ENCODE measurements at regions not wholly inside any gene's neighbourhood (a gene's known extent, or its start where the extent isn't known, plus 50 kb on each side); places are given as distances from the start of the nearest gene placed in this dataset.
"Not testable (repeated sequence)": the region's sequence is repeated elsewhere in the genome, so short reads cannot be mapped to it uniquely, and the experiment has no call there.

DNA sequence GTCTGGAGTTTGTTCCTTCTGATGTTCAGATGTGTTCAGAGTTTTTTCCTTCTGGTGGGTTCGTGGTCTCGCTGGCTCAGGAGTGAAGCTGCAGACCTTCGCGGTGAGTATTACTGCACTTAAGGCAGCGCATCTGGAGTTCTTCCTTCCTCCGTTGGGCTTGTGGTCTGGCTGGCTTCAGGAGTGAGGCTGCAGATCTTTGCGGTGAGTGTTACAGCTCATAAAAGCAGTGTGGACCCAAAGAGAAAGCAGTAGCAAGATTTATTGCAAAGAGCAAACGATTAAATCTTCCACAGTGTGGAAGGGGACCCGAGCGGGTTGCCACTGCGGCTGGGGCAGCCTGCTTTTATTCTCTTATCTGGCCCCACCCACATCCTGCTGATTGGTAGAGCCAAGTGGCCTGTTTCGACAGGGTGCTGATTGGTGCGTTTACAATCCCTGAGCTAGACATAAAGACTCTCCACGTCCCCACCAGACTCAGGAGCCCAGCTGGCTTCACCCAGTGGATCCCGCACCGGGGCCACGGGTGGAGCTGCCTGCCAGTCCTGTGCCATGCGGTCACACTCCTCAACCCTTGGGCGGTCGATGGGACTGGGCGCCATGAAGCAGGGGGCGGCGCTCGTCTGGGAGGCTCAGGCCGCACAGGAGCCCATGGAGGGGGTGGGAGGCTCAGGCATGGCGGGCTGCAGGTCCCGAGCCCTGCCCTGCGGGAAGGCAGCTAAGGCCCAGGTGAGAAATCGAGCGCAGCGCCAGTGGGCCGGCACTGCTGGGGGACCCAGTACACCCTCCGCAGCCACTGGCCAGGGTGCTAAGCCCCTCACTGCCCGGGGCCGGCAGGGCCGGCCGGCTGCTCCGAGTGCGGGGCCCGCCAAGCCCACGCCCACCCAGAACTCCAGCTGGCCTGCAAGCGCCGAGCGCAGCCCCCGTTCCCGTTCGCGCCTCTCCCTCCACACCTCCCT, 315.3 kb upstream of the SGK1 start:
- DNase-seq: peak; percentile 61

DNA sequence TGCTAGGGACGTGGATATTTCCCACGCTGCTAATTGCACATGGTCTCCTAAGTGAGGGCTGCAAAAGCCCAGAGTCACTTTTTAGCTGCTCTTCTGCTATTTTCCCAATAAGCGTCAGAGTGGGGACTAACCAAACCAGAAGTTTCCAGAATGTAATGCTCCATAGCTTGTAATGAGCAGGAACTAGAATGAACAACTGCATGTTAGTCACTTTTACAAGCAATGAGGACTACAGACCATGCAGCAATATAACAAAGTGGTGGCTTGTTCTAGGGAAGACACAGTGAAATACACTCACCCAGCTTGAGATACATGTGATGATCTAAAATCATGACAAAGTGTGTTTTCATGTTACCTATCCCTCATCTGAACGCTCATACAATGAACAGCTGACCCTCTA, 314.1 kb upstream of the SGK1 start:
- no peak for DNase-seq

DNA sequence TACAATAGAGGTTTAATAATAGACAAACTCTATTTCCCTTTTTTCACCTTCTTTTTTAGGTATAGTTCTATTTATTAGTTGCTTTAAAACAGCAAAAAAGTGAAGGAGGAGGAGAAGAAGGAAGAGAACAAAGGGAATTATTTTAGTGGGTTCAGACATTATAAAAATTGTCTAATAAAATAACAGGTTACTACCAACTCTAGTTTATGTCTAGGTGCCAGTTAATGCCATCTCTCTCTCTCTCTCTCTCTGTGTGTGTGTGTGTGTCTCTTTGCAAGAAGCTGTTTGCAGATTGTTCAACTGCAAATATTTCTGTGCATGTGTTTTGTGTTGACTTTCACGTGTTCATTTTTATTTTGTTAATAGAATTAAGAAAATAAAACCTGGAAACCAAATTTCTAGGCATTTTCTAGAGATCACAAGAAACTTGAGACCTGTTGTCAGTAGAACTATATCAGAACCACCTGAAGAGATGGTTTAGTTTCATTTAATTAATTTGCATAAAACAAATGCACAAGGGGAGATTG, 313.5 kb upstream of the SGK1 start:
- DNase-seq: no peak

DNA sequence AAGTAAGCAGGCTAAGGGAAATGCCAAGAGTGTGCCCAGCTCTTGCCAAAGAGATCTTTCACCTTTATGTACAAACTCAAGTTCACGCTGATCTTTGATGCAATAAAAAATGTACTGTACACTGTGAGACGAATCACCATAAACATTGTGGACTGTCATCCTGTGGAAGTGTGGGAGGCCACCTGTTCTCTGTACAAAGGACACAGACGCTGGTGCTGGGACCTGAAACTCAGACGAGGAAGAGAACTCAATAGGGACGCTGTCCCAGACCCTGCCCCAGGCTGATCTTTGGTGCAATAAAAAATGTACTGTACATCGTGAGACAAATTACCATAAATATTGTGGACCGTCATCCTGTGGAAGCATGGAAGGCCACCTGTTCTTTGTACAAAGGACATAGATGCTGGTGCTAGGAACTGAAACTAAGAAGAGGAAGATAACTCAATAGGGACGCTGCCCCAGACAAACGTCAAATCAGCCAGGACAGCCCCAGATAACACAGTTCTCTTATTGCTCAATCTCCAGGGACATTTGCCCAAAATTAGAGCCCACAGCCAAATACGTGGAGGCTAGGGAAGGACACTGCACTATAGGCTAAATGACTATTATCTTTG, 312.7 kb upstream of the SGK1 start:
- no peak for DNase-seq

DNA sequence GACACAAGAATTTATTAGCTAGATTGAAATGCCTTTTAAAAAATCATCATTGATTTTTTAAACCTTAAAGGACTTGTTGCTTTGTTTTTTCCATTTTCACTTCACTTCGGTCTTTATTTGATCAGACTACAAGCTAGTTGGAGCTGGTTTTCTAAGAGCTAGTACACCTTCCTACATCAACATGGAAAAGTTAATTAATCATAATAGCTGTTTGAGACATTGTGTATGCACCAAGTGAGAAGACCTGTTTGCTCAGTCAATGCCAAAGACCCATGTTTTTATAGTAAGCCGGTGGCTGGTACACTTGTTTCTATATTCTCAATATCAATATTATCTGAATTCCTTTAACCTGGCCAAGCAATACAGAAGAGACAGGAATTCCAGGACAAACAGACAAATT, 310.2 kb upstream of the SGK1 start:
- DNase-seq: no peak

DNA sequence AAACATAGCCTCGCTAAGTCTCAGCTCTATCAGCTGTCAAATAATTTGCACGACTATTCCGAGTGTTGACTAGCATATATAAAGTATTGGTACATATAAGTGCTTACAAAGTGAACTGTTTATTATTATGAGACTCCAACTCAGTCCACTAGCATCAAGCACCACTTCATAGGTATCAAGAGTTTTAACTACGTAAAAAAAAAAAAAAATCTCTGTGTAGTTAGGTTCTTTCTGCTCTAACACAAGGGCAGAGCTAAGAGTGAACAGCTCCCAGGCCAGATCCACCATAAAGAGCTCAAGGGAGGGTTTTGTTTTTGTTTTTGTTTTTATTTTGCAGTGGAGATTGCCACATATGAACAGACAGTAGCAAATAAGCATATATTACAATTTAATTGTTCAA, 309.8 kb upstream of the SGK1 start:
- DNase-seq: no peak

DNA sequence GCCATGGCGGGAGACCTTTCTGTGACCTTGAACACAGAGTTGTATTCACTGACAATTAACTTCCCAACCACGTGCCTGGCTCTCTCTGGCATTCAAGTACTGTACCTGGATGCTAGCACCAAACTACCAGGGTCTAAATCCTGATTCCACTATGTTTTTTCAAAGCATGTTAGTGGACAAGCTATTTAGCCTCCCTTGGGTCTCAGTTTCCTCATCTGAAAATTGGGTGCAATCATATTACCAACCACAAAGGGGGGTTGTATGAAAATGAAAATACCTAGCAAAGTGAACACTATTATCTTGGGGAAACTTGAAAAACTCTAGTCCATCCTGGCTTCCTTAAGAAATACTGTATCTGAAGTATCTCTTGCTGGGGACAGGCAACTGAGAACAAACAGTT, 308.7 kb upstream of the SGK1 start:
- DNase-seq: no peak

DNA sequence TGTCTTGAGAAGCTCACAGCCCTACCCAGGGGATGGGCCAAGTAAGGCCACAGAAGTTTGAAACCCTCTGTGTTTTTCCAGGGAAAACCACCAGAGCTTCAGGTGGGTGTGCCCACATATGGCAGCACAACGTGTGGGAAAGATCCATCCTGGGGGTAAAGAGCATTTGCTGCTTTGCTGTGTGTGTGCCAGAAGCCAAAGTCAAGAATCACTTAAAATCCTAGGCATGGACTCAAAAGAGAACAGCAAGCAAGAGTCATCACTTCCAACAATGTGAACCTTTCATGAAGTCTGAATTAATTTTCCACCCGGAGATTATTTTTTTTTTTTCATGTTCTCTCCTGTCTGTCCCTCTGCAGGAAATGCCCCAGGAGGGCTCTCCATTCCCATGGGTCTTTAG, 308.2 kb upstream of the SGK1 start:
- peak; percentile 42 for DNase-seq

DNA sequence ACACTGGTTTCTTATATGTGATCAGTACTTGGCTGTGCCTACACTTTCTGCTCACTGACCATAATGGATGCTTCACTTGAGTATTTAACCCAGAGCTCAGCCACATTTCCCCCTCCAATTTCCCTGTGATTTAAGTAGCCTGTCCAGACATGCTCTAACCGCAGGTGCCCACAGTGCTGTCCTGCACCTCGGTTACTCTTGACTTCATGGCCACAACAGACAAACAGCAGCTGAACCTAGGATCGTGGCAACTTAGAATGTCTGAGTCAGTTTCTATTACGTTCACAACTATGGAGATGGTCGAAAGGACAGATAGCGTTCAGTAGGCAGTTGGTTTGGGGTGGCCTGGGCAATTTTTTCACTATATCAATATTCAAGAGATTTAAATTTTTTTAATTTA, 306.9 kb upstream of the SGK1 start:
- DNase-seq: no peak

DNA sequence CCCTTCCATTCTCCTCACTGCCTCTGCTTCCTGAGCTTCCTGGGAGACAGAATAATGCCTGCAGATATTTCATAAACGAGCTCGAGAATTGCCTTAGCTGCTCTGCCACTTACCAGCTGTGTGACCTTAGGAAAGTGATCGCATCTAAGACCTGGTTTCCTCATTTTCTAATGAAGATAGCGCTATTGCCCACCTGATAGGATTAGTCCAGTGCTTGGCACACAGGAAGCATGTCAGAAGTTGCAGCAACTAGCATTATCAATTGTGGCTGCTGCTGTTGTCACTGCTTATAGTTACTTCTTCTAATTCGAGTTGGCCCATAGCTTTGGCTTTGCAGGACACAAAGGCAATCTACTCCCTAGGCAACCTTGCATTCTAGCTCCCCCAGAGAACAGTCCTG, 305.5 kb upstream of the SGK1 start:
- DNase-seq: no peak

DNA sequence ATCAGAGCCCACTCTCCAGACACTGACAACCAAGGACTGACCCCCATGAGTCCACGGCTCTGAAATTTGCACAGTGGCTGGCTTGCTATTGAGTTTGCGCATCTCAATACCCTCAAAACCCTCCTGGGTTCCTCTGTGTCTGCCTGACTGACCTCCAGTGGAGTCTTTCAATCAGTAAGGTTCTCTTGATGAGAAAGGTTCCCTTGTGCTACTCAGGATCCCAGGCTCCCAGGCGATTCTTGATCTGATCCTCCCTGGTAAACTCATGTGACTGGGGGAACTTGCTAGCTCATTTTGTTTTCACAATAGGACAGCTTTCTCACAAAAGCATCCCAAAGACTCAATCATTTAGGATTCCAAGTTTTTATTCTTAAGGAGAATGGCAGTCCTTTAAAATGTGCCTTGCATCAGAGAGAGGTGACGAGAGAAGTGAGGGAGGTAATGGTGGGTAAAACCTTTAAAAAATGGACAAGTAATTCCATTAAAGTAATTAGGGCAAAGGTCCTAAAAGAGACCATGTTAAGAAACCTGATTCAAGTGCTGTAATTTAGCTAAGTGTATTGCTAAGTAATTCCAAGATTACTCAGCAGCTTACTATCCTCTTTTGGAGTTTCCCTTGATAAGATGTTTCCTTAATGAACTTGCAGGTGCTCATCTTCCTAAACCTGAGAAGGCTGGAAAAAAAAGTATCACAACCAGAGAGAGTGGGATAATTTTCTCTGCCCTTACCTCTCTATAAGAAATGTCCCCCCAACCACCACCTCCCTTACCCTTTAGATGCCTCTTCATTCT, 304.7 kb upstream of the SGK1 start:
- DNase-seq: no peak

DNA sequence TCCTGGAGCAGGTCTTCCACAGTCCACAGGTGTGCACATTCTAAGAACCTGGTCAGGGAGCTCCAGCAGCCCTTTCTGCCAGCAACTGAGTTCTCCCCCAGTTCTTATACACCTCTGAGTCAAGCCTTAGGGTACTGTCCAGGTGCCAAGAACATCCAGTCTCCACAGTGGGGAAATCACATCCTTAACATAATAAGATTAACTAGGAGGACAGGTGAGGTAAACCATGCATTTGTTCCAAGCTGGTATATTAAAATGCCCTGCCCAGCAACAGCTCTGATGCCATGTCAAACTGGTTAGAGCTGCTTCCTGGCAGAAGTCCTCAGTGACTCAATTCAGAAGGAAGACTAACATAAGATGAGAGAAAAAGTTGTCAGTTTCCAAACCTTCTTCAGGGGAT, 303.9 kb upstream of the SGK1 start:
- DNase-seq: no peak

DNA sequence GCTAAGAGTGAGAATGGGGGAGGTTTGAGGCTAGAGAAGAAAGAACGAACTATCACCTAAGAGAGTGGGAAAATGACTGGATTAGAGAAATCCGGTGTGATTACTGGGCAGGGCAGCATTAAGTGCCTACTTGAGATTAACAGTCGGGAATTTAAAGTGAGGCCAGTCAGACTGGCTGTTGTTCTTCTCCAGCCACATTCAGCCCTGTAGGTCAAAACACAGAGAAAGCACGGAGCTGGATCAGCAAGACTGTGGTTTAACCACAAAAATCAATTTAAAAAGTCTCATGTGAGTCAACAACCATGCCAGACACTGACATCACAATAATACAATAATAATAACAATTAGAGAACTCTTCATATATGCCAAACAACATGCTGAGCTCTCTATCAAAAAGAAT, 301.9 kb upstream of the SGK1 start:
- no peak for DNase-seq

DNA sequence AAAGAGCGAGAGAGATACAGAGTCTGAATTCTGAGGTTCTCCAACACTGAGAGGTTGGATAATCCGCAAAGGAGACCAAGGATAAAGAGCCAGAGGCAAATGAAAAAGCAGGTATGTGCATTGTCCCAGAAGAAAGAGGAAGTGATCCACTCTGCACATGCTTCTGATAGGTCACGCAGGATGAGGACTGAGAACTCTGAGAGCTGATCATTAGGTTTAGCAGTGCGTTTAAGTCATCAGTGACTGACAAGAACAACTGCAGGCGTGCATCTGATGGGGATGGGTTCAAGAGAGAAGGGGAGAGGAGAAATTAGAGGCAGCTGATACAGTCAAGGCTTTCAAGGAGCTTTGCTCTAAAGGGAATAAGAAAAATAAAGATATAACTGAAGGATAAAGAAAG, 301.2 kb upstream of the SGK1 start:
- DNase-seq: no peak

DNA sequence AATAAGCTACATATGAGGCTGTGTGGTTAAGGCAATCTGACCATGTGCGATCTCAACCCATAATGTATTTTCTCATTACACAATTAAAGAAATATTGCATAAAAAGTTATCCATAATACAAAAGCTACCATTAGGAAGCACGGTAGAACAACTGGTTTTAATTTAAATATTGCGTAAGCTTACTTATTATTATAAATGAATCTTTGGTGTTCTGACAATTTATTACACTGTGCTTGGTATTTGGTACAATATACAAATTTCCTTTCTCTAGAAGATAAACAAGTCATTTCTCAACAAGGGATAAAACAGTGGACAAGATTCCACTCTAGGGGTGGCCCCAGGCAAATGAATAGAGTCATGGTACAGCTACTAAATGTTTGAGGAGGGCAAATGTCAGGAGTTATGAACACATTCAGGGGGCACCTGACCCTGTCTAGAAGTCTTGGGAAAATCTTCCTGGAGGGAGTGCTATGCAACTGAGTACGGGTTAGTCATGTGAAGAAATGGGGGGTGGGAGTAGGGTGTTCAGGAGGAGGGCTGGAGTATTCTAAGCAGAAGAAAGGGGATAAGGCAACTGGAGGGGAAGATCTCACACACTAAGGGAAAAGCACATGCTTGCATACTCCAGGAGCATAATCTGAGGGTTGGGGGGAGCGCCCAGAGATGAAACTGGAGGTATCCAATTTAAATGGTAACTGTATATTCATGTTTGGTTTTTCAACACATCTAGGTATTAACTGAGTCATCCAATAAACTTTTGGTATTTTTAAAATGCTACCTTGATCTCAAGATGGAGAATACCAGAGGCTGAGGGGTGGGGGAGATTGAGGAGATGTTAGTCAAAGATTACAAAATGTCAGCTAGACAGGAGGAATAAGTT, 296.9 kb upstream of the SGK1 start:
- no peak for DNase-seq

DNA sequence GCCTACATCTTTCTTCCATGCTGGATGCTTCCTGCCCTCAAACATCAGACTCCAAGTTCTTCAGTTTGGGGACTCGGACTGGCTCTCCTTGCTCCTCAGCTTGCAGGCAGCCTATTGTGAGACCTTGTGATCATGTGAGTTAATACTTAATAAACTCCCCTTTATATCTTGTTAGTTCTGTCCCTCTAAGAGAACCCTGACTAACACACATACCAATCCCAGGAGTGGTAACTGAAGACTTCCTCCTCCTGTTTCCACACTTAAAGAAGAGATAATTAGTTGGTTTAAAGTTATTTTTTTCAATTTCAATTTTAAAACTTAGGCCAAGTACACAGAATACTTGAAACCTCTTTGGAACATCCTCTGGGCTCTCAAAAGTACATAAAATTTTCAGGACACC, 294.2 kb upstream of the SGK1 start:
- not testable (repeated sequence) for DNase-seq

DNA sequence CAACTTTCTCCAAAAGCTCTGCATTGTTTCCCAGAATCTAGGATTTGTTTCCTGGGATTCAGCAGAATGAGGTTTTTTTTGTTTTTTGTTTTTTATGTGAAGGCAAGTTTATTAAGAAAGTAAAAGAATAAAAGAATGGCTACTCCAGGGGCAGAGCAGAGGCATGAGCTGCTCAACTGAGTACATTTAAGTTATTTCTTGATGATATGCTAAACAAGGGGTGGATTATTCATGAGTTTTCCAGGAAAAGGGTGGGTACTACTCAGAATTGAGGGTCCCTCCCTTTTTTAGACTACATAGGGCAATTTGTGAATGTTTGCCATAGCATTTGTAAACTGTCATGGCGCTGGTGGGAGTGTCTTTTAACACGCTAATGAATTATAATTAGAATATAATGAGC, 292.5 kb upstream of the SGK1 start:
- no peak for DNase-seq

DNA sequence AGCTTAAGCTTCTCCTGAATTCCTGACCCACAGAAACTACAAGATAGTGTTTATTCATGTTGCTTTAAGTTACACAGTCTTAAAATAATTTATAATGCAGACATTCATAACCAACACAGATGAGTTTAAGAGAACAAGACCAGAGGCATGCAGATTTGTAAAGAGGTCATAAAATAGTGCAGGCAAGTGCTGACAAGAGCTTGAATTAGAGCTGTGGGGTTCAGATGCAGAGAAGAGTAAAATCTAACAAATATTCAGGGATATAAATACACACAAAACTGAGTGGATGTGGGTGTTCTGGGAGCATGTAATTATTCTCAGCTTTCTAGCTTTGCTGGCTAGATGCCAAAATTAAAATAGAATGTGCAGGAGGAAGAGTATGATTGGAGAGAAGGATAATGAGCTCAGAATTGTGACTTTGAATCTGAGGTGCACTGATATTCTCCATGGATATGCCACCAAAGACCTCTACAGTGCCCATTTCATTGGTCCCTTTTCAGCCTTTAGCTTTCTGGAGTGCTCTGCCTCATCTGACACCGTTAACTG, 291.9 kb upstream of the SGK1 start:
- no peak for DNase-seq

DNA sequence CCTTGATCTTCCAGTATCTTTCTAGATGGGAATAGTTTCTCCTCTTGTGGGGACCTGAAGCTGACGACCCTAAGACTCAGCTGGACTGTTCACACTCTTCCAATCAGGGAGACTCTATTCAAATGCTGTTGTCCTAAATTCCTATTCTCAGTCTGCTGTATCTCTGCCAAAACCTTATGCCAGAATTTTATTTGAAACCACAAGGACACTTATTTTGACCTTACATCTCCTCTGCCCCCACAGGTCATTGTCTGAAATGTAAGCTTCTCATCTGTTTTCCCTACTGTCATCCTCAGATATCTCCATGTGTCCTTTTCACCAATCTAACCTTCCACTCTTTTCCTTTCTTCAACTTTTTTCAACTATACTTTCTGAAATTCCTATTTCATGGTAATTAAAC, 289.5 kb upstream of the SGK1 start:
- DNase-seq: no peak

DNA sequence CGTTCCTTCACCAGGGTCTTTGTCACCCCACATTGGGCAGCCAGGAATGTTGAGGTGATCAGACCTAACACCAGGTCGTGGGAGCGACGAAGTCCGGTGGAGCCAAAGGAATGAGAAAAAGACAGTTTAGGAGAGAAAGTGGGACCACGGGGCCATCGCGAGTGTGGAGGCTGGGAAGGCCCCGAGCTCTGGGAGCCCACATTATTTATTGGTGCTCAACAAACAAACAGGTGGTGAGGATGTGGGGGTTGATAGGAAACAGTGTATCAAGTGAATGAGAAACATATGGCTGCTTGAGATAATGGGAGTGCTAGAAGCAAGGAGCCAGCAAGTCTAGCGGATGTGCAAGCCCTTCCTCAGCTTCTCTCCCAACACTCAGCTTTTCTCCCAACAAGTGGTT, 287.1 kb upstream of the SGK1 start:
- no peak for DNase-seq

DNA sequence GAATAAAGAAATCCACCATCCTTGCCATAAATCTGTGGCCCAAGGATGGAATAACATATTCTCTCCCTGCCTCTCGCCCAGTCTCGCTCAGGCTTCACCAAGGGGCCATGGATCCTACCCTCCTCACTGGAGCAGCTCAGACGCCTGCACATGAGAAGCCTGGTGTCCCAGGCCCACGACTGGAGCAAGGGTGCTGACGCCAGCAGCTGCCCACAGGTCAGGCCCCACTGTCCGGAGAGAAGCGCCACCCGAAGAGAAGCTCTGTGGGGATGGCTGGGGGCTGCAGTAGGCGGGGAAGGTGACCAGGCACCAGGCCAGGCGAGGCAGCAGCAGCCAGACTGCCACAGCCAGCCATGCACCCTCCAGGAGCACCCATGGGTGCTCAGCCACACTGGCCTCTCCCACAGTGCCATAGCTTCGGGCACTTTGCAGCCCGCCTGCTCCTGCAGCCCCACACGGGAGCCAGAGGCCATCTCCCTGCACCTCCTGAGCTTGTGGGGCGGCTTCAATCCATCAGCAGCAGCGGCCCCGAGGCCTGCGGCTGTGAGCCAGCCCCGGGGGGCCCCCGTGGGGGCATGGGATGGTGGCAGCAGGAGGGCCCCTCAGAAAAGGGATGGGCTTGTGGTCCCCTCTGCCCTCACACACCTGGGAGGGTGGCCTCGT, 286.2 kb upstream of the SGK1 start:
- DNase-seq: no peak

DNA sequence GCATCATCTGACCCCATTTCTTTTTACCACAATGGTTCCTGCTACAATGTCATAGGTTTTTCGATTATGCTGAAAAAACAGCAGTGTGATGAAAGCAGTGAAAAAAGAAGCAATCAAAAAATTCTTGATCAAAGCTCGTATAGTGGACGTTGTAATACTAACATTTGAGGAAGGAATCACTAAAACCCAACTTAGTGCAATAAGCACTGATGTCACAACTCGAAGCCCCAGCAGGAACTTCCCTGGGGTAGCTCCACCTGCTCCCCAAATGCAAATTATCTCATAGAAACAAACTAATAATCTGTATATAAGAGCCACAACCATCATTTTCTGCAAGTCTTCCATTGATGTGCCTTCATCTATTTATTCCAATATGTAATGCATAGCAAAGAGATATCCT, 285.6 kb upstream of the SGK1 start:
- no peak for DNase-seq

Data from femur (tissue), 1 donor.